ENCODE measurements at regions not wholly inside any gene's neighbourhood (a gene's known extent, or its start where the extent isn't known, plus 50 kb on each side); places are given as distances from the start of the nearest gene placed in this dataset.

DNA sequence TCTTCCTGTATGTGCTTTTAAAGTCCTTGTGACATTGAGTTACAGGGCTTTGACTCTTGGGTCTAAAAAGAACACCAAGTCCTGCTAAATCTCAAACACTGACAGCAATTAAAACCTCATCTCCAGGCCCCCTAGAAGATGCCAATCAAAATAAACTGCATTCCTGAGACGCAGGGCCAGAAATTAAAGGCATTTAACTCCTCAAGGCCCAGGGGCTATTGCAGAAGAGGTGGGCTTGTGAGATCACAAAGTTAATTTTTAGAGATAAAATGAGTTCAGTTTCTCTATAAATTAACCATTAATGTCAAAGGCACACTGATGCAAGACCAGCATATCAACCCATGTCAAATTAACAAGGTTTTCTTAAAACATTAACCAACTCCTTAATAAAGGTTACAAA is 145.6 kb upstream of the CARMIL1 start:
- Histone ChIP-seq H2AFZ (ENCODE audit: low read length) (no peak overlapping the region), H3K23ac (ENCODE audit: insufficient read length, low read depth, low read length) (no peak overlapping the region), H3T11ph (ENCODE audit: low read length) (no peak overlapping the region), H2BK20ac (ENCODE audit: low read depth, low read length, poor library complexity, severe bottlenecking) (no peak overlapping the region), H3K9me3 (ENCODE audit: control insufficient read depth, low read depth, low read length) (peaks cover 7% of the 10 kb centered on the region), H3K27me3 (ENCODE audit: insufficient read depth, low read length) (no peaks in the 10 kb centered on the region), H2BK15ac (ENCODE audit: low read depth, low read length) (no peak overlapping the region), H3K9ac (ENCODE audit: extremely low read depth, insufficient read length, low read length) (no peak overlapping the region), H2AK5ac (ENCODE audit: insufficient read length, low read length) (no peak overlapping the region), H3K56ac (ENCODE audit: insufficient read length, low read depth, low read length) (no peak overlapping the region), H2BK120ac (ENCODE audit: low read depth, low read length, poor library complexity, severe bottlenecking) (no peak overlapping the region), H3K79me1 (ENCODE audit: insufficient read depth, low read depth, low read length, poor library complexity, severe bottlenecking) (no peaks in the 10 kb centered on the region), H4K8ac (replicated peaks; ENCODE audit: insufficient read length, low read depth, low read length) (no peak overlapping the region), H3K27ac (ENCODE audit: insufficient read length, low read depth, low read length) (no peak overlapping the region), H3K4me2 (ENCODE audit: insufficient read depth, insufficient read length, low read length) (no peak overlapping the region), H4K91ac (ENCODE audit: insufficient read length, low read depth, low read length) (no peak overlapping the region), H2BK5ac (ENCODE audit: insufficient read length, low read length) (no peak overlapping the region), H3K14ac (ENCODE audit: insufficient read depth, low read length) (no peak overlapping the region), H4K5ac (ENCODE audit: insufficient read length, low read depth, low read length) (no peak overlapping the region), H4K20me1 (ENCODE audit: control insufficient read depth, insufficient read depth, insufficient read length) (no peaks in the 10 kb centered on the region), H3K4ac (ENCODE audit: low read depth, low read length) (no peak overlapping the region), H3K18ac (ENCODE audit: insufficient read length, low read depth, low read length) (no peak overlapping the region), H3K23me2 (ENCODE audit: insufficient read length, low read depth, low read length, poor library complexity, severe bottlenecking) (no peaks in the 10 kb centered on the region), H2BK12ac (ENCODE audit: insufficient read length, low read depth, low read length) (no peak overlapping the region), H3K79me2 (ENCODE audit: insufficient read depth, low read length) (no peaks in the 10 kb centered on the region), H3K4me1 (ENCODE audit: insufficient read depth, low read length) (no peaks in the 10 kb centered on the region)
- H3K4me1 Mint-ChIP-seq: peaks cover 11 to 19% of the 10 kb centered on the region in 2 experiments
- TF ChIP-seq, protein P1, sequence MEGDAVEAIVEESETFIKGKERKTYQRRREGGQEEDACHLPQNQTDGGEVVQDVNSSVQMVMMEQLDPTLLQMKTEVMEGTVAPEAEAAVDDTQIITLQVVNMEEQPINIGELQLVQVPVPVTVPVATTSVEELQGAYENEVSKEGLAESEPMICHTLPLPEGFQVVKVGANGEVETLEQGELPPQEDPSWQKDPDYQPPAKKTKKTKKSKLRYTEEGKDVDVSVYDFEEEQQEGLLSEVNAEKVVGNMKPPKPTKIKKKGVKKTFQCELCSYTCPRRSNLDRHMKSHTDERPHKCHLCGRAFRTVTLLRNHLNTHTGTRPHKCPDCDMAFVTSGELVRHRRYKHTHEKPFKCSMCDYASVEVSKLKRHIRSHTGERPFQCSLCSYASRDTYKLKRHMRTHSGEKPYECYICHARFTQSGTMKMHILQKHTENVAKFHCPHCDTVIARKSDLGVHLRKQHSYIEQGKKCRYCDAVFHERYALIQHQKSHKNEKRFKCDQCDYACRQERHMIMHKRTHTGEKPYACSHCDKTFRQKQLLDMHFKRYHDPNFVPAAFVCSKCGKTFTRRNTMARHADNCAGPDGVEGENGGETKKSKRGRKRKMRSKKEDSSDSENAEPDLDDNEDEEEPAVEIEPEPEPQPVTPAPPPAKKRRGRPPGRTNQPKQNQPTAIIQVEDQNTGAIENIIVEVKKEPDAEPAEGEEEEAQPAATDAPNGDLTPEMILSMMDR (conservative IDR thresholded peaks at IDR 0.05): no peak
- WGBS (ENCODE audit: extremely low coverage, insufficient read length, low lambda C conversion rate): no CpG with 5 or more reads among the region's 1 CpG
- peaks cover 38 to 56% of the 10 kb centered on the region in 2 experiments for H3K9me3 Mint-ChIP-seq
- no peak overlapping the region for H3K27ac Mint-ChIP-seq
- H3K36me3 Mint-ChIP-seq (ENCODE audit: insufficient read depth in 1 of 3, low read depth in 3 of 3): peaks cover 18 to 24% (median 20%) of the 10 kb centered on the region in 3 experiments
- no peak for DNase-seq
- H3K4me3 Mint-ChIP-seq: no peak overlapping the region
- no peaks in the 10 kb centered on the region for H3K27me3 Mint-ChIP-seq (ENCODE audit: low read depth)

Data from H9 (cell line).